OCI-LY7 (cell line): ENCODE measurements at regions not wholly inside any gene's neighbourhood (a gene's known extent, or its start where the extent isn't known, plus 50 kb on each side); places are given as distances from the start of the nearest gene placed in this dataset.

Experiments
- BruUV-seq: library from RNA; stranded (reverse); fragments of 400-500 nt; replicated peaks from 2 replicates; lab custom pipeline; 2021; lab: Mats Ljungman, UMichigan
- CTCF ChIA-PET: fragments of 300-600 bp; sonication (Branson Sonifier 250); formaldehyde crosslinking; loops from one replicate; lab custom pipeline; 2022; ENCODE audit warnings: antibody characterized with exemption; ENCODE audit not compliant: unreplicated experiment; lab: Charles Lee
- POLR2A ChIA-PET: fragments of 300-600 bp; sonication (Branson Sonifier 250); formaldehyde crosslinking; loops from one replicate; lab custom pipeline; 2022; ENCODE audit warnings: antibody characterized with exemption; lab: Charles Lee
- DNase-seq: peaks from one replicate; pipeline ENCODE4 v3.0.0-alpha.2; 2015; ENCODE audit warnings: low spot score
- H2AFZ ChIP-seq: fragments of 200-600 bp; sonication (generic), shearing (Covaris generic); 2 replicates; pipeline ENCODE4 v1.6.1; 2014; ENCODE audit warnings: mild to moderate bottlenecking, antibody characterized with exemption, low read length, moderate library complexity
- H3K27ac ChIP-seq: fragments of 200-600 bp; sonication (generic); 2 replicates; pipeline ENCODE4 v1.5.1; 2014; ENCODE audit warnings: mixed run types, low read depth, mild to moderate bottlenecking, moderate library complexity, low read length, inconsistent platforms; ENCODE audit not compliant: poor library complexity, severe bottlenecking
- H3K36me3 ChIP-seq: fragments of 200-600 bp; sonication (generic); 2 replicates; pipeline ENCODE4 v1.6.1; 2014; ENCODE audit warnings: mild to moderate bottlenecking, antibody characterized with exemption, low read length, moderate library complexity, mixed read lengths; ENCODE audit not compliant: insufficient read depth
- H3K4me1 ChIP-seq: fragments of 200-600 bp; sonication (generic); 2 replicates; pipeline ENCODE4 v1.5.1; 2014; ENCODE audit warnings: mild to moderate bottlenecking, low read length; ENCODE audit not compliant: insufficient read depth, poor library complexity, severe bottlenecking
- H3K4me2 ChIP-seq: fragments of 200-600 bp; sonication (generic); 2 replicates; pipeline ENCODE4 v1.6.1; 2014; ENCODE audit warnings: mild to moderate bottlenecking, low read length
- H3K4me3 ChIP-seq: fragments of 200-600 bp; sonication (generic); 2 replicates; pipeline ENCODE4 v1.5.1; 2014; ENCODE audit warnings: mild to moderate bottlenecking, low read depth, low read length; ENCODE audit not compliant: poor library complexity, severe bottlenecking
- H3K79me2 ChIP-seq: fragments of 200-600 bp; sonication (generic); 2 replicates; pipeline ENCODE4 v1.6.1; 2016; ENCODE audit warnings: low read depth, mild to moderate bottlenecking, low read length, moderate library complexity, mixed read lengths; ENCODE audit not compliant: insufficient read depth
- H3K9me2 ChIP-seq: fragments of 200-600 bp; sonication (generic); 2 replicates; pipeline ENCODE4 v1.6.1; 2016; ENCODE audit warnings: mild to moderate bottlenecking, low read length, mixed read lengths; ENCODE audit not compliant: insufficient read depth
- H3K9me3 ChIP-seq: fragments of 200-600 bp; sonication (generic); 2 replicates; pipeline ENCODE4 v1.6.1; 2014; ENCODE audit warnings: mild to moderate bottlenecking, mixed run types, low read length, mixed read lengths
- H4K20me1 ChIP-seq: fragments of 200-600 bp; sonication (generic); 2 replicates; pipeline ENCODE4 v1.6.1; 2014; ENCODE audit warnings: mild to moderate bottlenecking, antibody characterized with exemption, low read length, moderate library complexity, mixed read lengths; ENCODE audit not compliant: insufficient read depth
- EZH2phosphoT487 ChIP-seq: fragments of 200-600 bp; sonication (generic); IDR thresholded peaks from 2 replicates; pipeline ENCODE4 v1.6.1; 2018; ENCODE audit warnings: low read depth, borderline replicate concordance, mild to moderate bottlenecking, mixed run types, antibody characterized with exemption, low read length, moderate library complexity, mixed read lengths
- intact Hi-C: fragments of 100-400 bp; cut with micrococcal nuclease; formaldehyde crosslinking; loops from one replicate; pipeline ENCODE4 v1.10.0; 2022; ENCODE audit not compliant: unreplicated experiment
- TF ChIP-seq, protein P1 (sequence below): fragments of 200-600 bp; sonication (generic); conservative IDR thresholded peaks from 2 replicates; pipeline ENCODE4 v1.5.1; 2014; ENCODE audit warnings: mild to moderate bottlenecking, antibody characterized with exemption, low read length, moderate library complexity, mixed read lengths

DNA sequence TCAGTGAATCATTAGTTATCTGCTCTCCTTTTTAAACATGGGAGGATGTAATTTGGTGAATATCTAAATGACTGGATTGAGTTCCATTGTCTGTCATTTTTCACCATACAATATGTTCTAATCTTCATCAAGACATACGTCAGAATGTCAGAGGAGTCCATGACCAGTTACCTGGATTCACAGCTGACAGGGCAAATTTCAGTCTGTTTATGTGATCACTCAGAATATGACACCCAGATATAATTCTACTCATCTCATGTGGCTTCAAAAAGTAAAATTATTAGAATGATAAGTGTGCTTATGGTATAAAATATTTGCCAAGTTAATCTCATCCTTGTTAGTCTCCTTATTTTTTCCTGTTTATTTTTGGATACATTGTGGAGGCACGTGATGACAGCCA lies 150.2 kb downstream of the CDC14C start:
- POLR2A ChIA-PET = interaction anchor here (1.1 kb wide), 1 partner anchor 258 kb away, joined by 3 read pairs; no protein-coding TSS in a partner anchor
- Histone ChIP-seq H4K20me1 (no peaks in the 10 kb centered on the region), H3K9me2 (no peaks in the 10 kb centered on the region), H3K36me3 (no peaks in the 10 kb centered on the region), H3K4me3 (no peak overlapping the region), H3K79me2 (no peaks in the 10 kb centered on the region), H3K9me3 (0 out of 2 replicates have a peak, but pooled peaks cover 4% of the 10 kb centered on the region), H2AFZ (no peak overlapping the region), H3K4me1 (no peaks in the 10 kb centered on the region), H3K4me2 (no peak overlapping the region), H3K27ac (no peak overlapping the region)
- TF ChIP-seq, protein P1, sequence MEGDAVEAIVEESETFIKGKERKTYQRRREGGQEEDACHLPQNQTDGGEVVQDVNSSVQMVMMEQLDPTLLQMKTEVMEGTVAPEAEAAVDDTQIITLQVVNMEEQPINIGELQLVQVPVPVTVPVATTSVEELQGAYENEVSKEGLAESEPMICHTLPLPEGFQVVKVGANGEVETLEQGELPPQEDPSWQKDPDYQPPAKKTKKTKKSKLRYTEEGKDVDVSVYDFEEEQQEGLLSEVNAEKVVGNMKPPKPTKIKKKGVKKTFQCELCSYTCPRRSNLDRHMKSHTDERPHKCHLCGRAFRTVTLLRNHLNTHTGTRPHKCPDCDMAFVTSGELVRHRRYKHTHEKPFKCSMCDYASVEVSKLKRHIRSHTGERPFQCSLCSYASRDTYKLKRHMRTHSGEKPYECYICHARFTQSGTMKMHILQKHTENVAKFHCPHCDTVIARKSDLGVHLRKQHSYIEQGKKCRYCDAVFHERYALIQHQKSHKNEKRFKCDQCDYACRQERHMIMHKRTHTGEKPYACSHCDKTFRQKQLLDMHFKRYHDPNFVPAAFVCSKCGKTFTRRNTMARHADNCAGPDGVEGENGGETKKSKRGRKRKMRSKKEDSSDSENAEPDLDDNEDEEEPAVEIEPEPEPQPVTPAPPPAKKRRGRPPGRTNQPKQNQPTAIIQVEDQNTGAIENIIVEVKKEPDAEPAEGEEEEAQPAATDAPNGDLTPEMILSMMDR = no peak
- TF ChIP-seq EZH2phosphoT487 = no peak
- intact Hi-C loops = no loop called here
- BruUV-seq = no TSS peak
- CTCF ChIA-PET = no interaction called here
- DNase-seq = no peak

DNA sequence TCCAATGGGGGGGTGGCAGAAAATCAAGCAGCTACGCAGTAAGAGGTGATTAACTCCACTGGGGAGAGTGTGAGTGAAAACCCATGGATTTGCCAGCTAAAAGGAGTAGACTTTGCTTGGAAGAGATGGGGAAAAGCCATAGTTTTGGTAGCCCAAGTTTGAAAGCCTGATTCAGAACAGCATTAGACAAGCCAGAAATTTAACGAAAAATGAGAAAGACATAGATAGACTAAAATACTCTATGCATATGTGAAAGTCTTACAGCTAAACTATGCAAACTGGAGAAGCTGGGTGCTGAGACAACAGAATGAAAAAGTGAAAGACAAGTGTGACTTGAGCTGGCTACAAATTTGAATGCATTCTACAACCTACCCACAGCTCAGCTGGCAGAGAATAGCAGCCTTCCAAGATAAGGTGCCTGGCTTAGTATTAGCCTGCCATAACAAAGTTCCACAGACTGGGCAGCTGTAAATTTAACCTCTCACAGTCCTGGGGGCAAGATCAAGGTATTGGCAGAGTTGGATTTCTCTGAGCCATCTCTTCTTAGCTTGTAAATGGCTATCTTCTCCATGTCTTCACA lies 156.6 kb downstream of the CDC14C start:
- intact Hi-C loops = no loop called here
- BruUV-seq = no TSS peak

DNA sequence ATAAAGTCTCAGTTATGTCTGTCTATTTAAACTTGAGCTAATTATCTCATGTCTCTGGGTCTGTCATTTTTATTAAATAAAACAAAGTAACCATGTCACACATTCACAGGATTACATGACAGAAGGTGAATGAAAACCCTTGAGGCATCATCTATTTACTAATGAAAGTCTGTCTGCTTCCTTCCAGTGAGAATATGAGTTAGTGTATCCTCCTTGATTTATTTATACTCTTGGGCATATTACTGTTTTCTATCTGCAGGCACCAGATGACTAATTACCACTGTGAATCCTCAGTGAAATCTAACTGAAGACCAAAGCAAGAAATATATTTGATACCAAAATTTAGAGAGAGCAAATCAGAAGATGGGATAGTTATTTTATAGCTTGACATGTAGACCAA lies 163.7 kb downstream of the CDC14C start:
- CTCF ChIA-PET = no interaction called here
- no peaks in the 10 kb centered on the region for H3K36me3 ChIP-seq

More for the DNA sequence above, 156.6 kb downstream of the CDC14C start:
- Histone ChIP-seq H3K79me2 (no peaks in the 10 kb centered on the region), H3K4me2 (no peak overlapping the region), H3K4me3 (no peak overlapping the region), H3K9me3 (0 out of 2 replicates have a peak, but pooled peaks cover 4% of the 10 kb centered on the region), H4K20me1 (no peaks in the 10 kb centered on the region), H3K4me1 (no peaks in the 10 kb centered on the region), H2AFZ (no peak overlapping the region), H3K9me2 (no peaks in the 10 kb centered on the region), H3K27ac (no peak overlapping the region), H3K36me3 (no peaks in the 10 kb centered on the region)
- ChIA-PET CTCF (no interaction called here), POLR2A (no interaction called here)
- no peak for DNase-seq
- TF ChIP-seq EZH2phosphoT487 = no peak
- TF ChIP-seq, protein P1 = no peak

More for the DNA sequence above, 163.7 kb downstream of the CDC14C start:
- no peak overlapping the region for H3K4me3 ChIP-seq
- no peak overlapping the region for H3K27ac ChIP-seq
- no peaks in the 10 kb centered on the region for H3K9me3 ChIP-seq
- no peaks in the 10 kb centered on the region for H4K20me1 ChIP-seq
- no peaks in the 10 kb centered on the region for H3K9me2 ChIP-seq
- intact Hi-C loops = no loop called here
- H3K79me2 ChIP-seq = no peaks in the 10 kb centered on the region
- H2AFZ ChIP-seq = no peak overlapping the region
- BruUV-seq = no TSS peak
- peaks cover 21% of the 10 kb centered on the region for H3K4me1 ChIP-seq
- no peak overlapping the region for H3K4me2 ChIP-seq
- TF ChIP-seq EZH2phosphoT487 = no peak
- TF ChIP-seq, protein P1 = no peak
- no peak for DNase-seq
- POLR2A ChIA-PET = no interaction called here
